ENCODE measurements at regions not wholly inside any gene's neighbourhood (a gene's known extent, or its start where the extent isn't known, plus 50 kb on each side); places are given as distances from the start of the nearest gene placed in this dataset.

DNA sequence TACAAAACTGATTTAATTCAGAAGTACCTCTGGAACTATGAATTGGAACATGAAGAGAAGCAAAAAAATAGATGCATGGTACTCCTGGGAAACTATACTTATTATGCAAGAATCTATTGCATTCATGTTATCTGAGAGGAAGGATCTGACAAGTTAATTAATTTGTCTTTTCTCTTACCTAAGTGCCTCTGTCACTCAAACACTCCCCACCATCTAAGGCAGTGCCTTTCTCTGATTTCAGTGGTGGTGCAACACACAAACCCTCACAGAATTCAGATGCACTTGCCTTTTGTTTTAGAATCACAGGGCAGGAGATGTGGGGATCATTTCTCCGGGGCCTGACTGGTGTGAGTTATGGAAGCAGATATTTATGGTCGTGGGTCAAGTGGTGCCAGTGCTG lies 52.5 kb upstream of the C9orf72 start:
- H3K36me3 ChIP-seq (ENCODE audit: insufficient read depth, low read length): no peaks in the 10 kb centered on the region
- H3K4me2 ChIP-seq (ENCODE audit: low read length): no peak overlapping the region
- no peak overlapping the region for H3K27ac ChIP-seq (ENCODE audit: low read depth, low read length, poor library complexity, severe bottlenecking)
- 0 out of 2 replicates have a peak, but pooled peaks cover 3% of the 10 kb centered on the region for H3K27me3 ChIP-seq (ENCODE audit: insufficient read depth, low read length)
- no peaks in the 10 kb centered on the region for H4K20me1 ChIP-seq (ENCODE audit: insufficient read depth, low read length)
- H3K4me3 ChIP-seq (ENCODE audit: low read depth, low read length, poor library complexity, severe bottlenecking): no peak overlapping the region
- H3K79me2 ChIP-seq (ENCODE audit: insufficient read depth, low read length): no peaks in the 10 kb centered on the region
- H3K9me3 ChIP-seq (ENCODE audit: low read length): no peaks in the 10 kb centered on the region
- H2AFZ ChIP-seq (ENCODE audit: low read length): no peak overlapping the region
- no peaks in the 10 kb centered on the region for H3K4me1 ChIP-seq (ENCODE audit: insufficient read depth, low read length, severe bottlenecking)
- no peaks in the 10 kb centered on the region for H3F3A ChIP-seq (ENCODE audit: insufficient read depth, low read length)
- H3K9ac ChIP-seq (ENCODE audit: low read length): no peak overlapping the region
- H3K9me2 ChIP-seq (ENCODE audit: low read depth, low read length): no peaks in the 10 kb centered on the region
- TF ChIP-seq EZH2 (IDR thresholded peaks at IDR 0.05; ENCODE audit: borderline replicate concordance, low read length): no peak

DNA sequence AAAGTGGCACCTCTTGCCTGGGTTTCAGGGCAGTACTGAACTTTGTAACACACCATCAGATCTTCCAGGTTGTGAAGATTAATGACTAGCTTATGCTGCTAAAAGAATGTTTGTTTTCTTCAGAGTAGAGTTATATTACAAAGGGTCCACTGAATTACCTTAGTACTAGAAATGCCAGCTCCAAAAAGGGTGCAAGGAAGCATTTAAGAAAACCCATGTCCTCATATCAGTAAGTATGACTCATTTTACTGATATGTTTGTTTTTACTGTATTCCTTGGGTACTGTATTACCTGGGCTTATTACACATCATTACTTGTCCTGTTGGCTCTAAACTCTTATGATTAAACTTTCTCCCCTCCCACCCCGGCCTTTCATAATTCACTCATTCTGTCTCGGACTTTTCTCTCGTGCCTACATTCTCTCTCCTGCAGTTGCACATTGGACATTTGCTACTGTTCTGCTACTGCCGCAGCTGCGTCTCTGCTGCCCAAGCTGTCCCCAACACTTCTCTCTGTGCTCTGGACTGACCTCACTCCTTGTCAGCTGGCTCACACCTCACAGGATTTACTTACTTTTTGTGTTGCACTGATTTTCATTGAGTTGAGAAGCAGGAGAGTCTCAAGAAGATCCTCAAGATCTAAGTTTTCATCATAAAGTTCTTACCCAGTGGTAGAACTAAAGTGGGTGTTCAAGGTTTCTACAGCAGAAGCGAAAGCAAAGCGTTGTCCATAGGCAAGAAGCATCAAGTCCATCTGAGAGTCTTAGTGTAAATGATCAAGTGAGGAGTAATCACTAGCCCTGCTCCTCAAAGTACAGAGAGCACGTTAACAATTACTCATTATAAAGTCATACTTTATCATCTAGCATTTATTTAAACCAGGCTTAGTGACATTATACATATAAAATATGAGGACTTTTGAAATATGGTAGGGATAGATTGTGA lies 53.2 kb upstream of the C9orf72 start:
- no peaks in the 10 kb centered on the region for H3F3A ChIP-seq (ENCODE audit: insufficient read depth, low read length)
- H4K20me1 ChIP-seq (ENCODE audit: insufficient read depth, low read length): no peaks in the 10 kb centered on the region
- no peaks in the 10 kb centered on the region for H3K4me1 ChIP-seq (ENCODE audit: insufficient read depth, low read length, severe bottlenecking)
- H3K9ac ChIP-seq (ENCODE audit: low read length): no peak overlapping the region
- no peak overlapping the region for H2AFZ ChIP-seq (ENCODE audit: low read length)
- H3K36me3 ChIP-seq (ENCODE audit: insufficient read depth, low read length): no peaks in the 10 kb centered on the region
- TF ChIP-seq EZH2 (IDR thresholded peaks at IDR 0.05; ENCODE audit: borderline replicate concordance, low read length): no peak
- TF ChIP-seq, protein P1, sequence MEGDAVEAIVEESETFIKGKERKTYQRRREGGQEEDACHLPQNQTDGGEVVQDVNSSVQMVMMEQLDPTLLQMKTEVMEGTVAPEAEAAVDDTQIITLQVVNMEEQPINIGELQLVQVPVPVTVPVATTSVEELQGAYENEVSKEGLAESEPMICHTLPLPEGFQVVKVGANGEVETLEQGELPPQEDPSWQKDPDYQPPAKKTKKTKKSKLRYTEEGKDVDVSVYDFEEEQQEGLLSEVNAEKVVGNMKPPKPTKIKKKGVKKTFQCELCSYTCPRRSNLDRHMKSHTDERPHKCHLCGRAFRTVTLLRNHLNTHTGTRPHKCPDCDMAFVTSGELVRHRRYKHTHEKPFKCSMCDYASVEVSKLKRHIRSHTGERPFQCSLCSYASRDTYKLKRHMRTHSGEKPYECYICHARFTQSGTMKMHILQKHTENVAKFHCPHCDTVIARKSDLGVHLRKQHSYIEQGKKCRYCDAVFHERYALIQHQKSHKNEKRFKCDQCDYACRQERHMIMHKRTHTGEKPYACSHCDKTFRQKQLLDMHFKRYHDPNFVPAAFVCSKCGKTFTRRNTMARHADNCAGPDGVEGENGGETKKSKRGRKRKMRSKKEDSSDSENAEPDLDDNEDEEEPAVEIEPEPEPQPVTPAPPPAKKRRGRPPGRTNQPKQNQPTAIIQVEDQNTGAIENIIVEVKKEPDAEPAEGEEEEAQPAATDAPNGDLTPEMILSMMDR (IDR thresholded peaks at IDR 0.05; ENCODE audit: low read length): no peak
- H3K79me2 ChIP-seq (ENCODE audit: insufficient read depth, low read length): no peaks in the 10 kb centered on the region
- H3K27me3 ChIP-seq (ENCODE audit: insufficient read depth, low read length): 0 out of 2 replicates have a peak, but pooled peaks cover 3% of the 10 kb centered on the region
- no peak overlapping the region for H3K4me2 ChIP-seq (ENCODE audit: low read length)
- no peaks in the 10 kb centered on the region for H3K9me3 ChIP-seq (ENCODE audit: low read length)
- H3K27ac ChIP-seq (ENCODE audit: low read depth, low read length, poor library complexity, severe bottlenecking): no peak overlapping the region
- H3K9me2 ChIP-seq (ENCODE audit: low read depth, low read length): no peaks in the 10 kb centered on the region
- H3K4me3 ChIP-seq (ENCODE audit: low read depth, low read length, poor library complexity, severe bottlenecking): no peak overlapping the region

DNA sequence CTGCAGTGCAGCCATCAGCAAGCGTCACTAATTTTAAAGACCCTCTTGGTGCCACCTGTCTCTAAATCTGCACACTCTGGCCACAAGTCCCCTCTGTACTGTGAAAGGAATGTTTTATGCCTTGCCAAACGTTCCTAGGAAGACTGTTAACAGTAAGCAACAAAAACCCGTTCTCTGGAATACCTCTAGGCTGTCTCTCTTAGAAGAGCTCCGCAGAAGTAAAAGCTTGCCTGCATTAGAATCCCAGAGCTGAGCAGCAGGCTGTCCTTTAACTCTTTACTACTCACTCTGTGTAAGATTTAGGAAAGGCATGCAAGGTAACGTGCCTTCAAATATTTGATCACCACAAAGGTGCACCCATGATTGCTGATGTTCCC lies 53.9 kb upstream of the C9orf72 start:
- H3K9me2 ChIP-seq (ENCODE audit: low read depth, low read length): no peaks in the 10 kb centered on the region
- no peak overlapping the region for H2AFZ ChIP-seq (ENCODE audit: low read length)
- no peak for TF ChIP-seq EZH2 (IDR thresholded peaks at IDR 0.05; ENCODE audit: borderline replicate concordance, low read length)
- TF ChIP-seq, protein P1 (IDR thresholded peaks at IDR 0.05; ENCODE audit: low read length): no peak
- H4K20me1 ChIP-seq (ENCODE audit: insufficient read depth, low read length): no peaks in the 10 kb centered on the region
- H3K9me3 ChIP-seq (ENCODE audit: low read length): no peaks in the 10 kb centered on the region
- H3K36me3 ChIP-seq (ENCODE audit: insufficient read depth, low read length): no peaks in the 10 kb centered on the region
- no peaks in the 10 kb centered on the region for H3K79me2 ChIP-seq (ENCODE audit: insufficient read depth, low read length)
- no peak overlapping the region for H3K27ac ChIP-seq (ENCODE audit: low read depth, low read length, poor library complexity, severe bottlenecking)
- no peak overlapping the region for H3K4me2 ChIP-seq (ENCODE audit: low read length)
- no peaks in the 10 kb centered on the region for H3F3A ChIP-seq (ENCODE audit: insufficient read depth, low read length)
- no peak overlapping the region for H3K4me3 ChIP-seq (ENCODE audit: low read depth, low read length, poor library complexity, severe bottlenecking)
- 0 out of 2 replicates have a peak, but pooled peaks cover 3% of the 10 kb centered on the region for H3K27me3 ChIP-seq (ENCODE audit: insufficient read depth, low read length)
- H3K4me1 ChIP-seq (ENCODE audit: insufficient read depth, low read length, severe bottlenecking): no peaks in the 10 kb centered on the region
- no peak overlapping the region for H3K9ac ChIP-seq (ENCODE audit: low read length)
